Activated naive CD4-positive, alpha-beta T cell treated with anti-CD3 and anti-CD28 coated beads for 36 hours (primary cell): ENCODE measurements at regions not wholly inside any gene's neighbourhood (a gene's known extent, or its start where the extent isn't known, plus 50 kb on each side); places are given as distances from the start of the nearest gene placed in this dataset.

Source experiments
- CTCF ChIA-PET: fragments of 350-600 bp; sonication (Branson Sonifier 250); formaldehyde crosslinking; loops from one replicate; lab custom pipeline; 2021; ENCODE audit warnings: antibody characterized with exemption; lab: Charles Lee
- DNase-seq: peaks from one replicate; pipeline ENCODE4 v3.0.0-alpha.2; 2020
- H3K27ac Mint-ChIP-seq: one replicate; pipeline ENCODE4 v1.8.0; 2021; ENCODE audit warnings: mild to moderate bottlenecking, mixed read lengths
- H3K27me3 Mint-ChIP-seq: one replicate; pipeline ENCODE4 v1.8.0; 2021; ENCODE audit warnings: low read depth, mixed read lengths
- H3K36me3 Mint-ChIP-seq: one replicate; pipeline ENCODE4 v1.8.0; 2021; ENCODE audit warnings: low read depth, mixed read lengths
- H3K4me1 Mint-ChIP-seq: one replicate; pipeline ENCODE4 v1.8.0; 2021; ENCODE audit warnings: low read depth, mixed read lengths
- H3K4me3 Mint-ChIP-seq: one replicate; pipeline ENCODE4 v1.8.0; 2021; ENCODE audit warnings: mild to moderate bottlenecking, moderate library complexity, mixed read lengths
- H3K9me3 Mint-ChIP-seq: one replicate; pipeline ENCODE4 v1.8.0; 2021; ENCODE audit warnings: mixed read lengths
- intact Hi-C: fragments of 100-400 bp; cut with micrococcal nuclease; formaldehyde crosslinking; loops from one replicate; pipeline ENCODE4 v1.15.1; 2023

DNA sequence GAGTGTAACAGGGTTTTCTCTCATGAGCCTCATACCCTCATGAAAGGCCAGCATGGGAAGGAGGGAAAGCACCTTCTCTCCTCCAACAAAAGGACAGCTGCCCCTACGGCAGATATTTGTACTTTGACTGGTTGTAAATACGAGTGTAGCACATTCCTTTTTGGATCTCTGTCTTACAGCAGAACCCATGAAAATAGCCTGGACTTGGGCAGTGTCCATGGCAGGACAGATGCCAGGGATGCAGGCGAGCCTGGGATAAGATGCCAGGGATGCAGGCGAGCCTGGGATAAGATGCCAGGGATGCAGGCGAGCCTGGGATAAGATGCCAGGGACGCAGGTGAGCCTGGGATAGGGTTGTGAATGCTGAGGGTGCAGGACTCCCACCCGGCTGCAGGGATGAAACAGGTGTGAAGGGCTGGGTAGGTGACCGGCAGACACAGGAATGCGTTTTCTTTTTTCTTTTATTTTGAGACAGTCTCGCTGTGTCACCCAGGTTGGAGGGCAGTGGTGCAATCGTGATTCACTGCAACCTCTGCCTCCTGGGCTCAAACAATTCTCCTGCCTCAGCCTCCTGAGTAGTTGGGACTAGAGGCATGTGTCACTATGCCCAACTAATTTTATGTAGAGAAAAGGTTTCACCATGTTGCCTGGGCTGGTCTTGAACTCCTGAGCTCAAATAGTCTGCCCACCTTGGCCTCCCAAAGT, 120.0 kb downstream of the BEGAIN start:
- Mint-ChIP-seq H3K36me3 (peaks cover 5% of the 10 kb centered on the region), H3K9me3 (no peaks in the 10 kb centered on the region), H3K4me3 (no peak overlapping the region), H3K27me3 (no peaks in the 10 kb centered on the region), H3K27ac (no peak overlapping the region), H3K4me1 (peaks cover 5% of the 10 kb centered on the region)
- no peak for DNase-seq
- intact Hi-C loops: no loop called here
- CTCF ChIA-PET: no interaction called here

DNA sequence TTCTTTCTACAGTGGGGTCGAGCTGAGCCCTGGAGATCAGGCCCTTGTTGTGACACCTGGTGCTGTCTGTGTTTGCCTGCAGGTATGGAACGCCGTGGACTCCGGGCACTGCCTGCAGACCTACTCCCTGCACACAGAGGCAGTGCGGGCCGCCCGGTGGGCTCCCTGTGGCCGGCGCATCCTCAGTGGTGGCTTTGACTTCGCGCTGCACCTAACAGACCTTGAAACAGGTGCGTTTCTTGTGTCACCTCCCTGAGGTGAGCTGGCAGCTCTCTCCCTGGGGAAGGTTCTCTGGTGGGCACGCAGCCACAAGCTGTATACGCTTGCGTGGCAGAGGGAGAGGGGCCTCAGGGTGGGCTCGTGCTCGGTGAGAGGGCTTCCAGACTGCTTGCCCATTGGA, 119.3 kb downstream of the BEGAIN start:
- Mint-ChIP-seq H3K27ac (no peak overlapping the region), H3K4me3 (no peak overlapping the region), H3K27me3 (no peaks in the 10 kb centered on the region), H3K9me3 (no peaks in the 10 kb centered on the region), H3K36me3 (peaks cover 5% of the 10 kb centered on the region), H3K4me1 (peaks cover 5% of the 10 kb centered on the region)
- DNase-seq: no peak
- CTCF ChIA-PET: no interaction called here
- intact Hi-C loops: no loop called here

DNA sequence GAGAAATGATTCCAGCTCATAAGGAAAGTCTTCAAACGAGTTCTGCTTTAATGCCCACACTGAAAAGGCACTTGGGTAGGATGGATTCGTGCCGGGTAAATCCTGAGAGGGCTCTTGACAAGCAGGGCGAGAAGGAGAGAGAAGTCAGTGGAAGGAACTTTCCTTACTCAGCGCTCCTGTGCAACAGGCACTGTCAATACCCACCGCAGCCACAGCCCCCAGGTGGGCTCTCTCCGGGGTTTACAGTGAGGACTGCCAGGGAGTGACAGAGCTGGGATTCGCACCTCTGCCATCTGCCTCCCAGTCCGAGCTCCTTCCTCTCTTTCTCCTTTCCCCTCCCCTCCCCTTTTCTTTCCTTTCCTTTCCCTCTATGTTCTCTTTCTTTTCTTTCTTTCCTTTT, 118.7 kb downstream of the BEGAIN start:
- intact Hi-C loops: no loop called here

DNA sequence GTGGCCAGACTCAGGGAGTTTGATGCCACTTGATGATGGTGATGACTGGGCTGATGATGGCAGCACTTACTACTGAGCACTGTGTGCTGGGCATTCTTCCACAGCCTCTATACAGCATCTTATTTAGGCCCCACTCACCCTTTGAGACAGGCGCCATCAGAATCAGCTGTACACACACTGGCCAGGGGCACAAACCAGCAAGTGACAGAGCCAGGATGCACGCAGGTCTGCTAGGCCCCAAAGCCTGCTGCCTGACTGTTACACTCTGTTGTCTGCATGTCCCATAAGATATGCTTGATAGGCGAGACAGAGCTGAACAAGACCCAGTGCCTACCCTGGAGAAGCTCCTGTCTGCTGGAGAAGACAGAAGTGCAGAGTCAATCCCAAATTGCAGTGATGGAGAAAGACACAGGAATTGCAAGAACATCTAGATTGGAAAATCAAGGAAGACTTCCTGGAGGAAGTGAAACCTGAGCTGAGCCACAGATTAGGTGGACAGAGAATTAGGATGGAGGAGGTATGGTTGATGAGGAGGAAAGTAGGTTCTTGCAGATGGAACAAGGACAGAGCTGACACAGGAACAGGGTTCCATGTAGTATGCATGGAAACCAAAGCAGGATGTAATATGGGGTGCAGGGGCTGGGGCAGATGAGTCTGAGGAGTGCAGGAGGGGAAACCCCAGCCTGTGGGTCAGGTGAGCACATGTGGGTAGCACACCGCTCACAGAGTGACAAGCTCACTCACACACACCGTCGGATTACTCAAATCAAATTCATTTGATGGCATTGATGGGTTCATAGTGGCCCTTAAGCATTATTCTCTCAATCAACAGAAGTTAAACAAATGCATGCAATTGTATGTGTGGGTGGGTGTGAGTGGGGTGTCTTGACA, 117.3 kb downstream of the BEGAIN start:
- DNase-seq: peak; percentile 25
- no peak overlapping the region for H3K4me3 Mint-ChIP-seq
- no peaks in the 10 kb centered on the region for H3K27me3 Mint-ChIP-seq
- no peak overlapping the region for H3K27ac Mint-ChIP-seq
- intact Hi-C loops: no loop called here
- peaks cover 6% of the 10 kb centered on the region for H3K36me3 Mint-ChIP-seq
- H3K4me1 Mint-ChIP-seq: peaks cover 5% of the 10 kb centered on the region
- CTCF ChIA-PET: interaction anchor here (0.9 kb wide), 1 partner anchor 183 kb away, joined by 3 read pairs; no protein-coding TSS in a partner anchor
- no peaks in the 10 kb centered on the region for H3K9me3 Mint-ChIP-seq

More for the DNA sequence above, 118.7 kb downstream of the BEGAIN start:
- CTCF ChIA-PET: interaction anchor here (0.6 kb wide), 1 partner anchor 178 kb away, joined by 3 read pairs; no protein-coding TSS in a partner anchor
- Mint-ChIP-seq H3K9me3 (no peaks in the 10 kb centered on the region), H3K36me3 (peaks cover 5% of the 10 kb centered on the region), H3K4me1 (peaks cover 5% of the 10 kb centered on the region), H3K4me3 (no peak overlapping the region), H3K27ac (no peak overlapping the region), H3K27me3 (no peaks in the 10 kb centered on the region)
- no peak for DNase-seq

GRCh38 chr14:100470523-100470897, 116.7 kb downstream of the BEGAIN start:
- intact Hi-C loops: no loop called here
- Mint-ChIP-seq H3K4me1 (peaks cover 5% of the 10 kb centered on the region), H3K27ac (no peak overlapping the region), H3K27me3 (no peaks in the 10 kb centered on the region), H3K36me3 (peaks cover 6% of the 10 kb centered on the region), H3K4me3 (no peak overlapping the region), H3K9me3 (no peaks in the 10 kb centered on the region)
- no peak for DNase-seq
- CTCF ChIA-PET: interaction anchor here (0.9 kb wide), 1 partner anchor 182 kb away, joined by 3 read pairs; no protein-coding TSS in a partner anchor

DNA sequence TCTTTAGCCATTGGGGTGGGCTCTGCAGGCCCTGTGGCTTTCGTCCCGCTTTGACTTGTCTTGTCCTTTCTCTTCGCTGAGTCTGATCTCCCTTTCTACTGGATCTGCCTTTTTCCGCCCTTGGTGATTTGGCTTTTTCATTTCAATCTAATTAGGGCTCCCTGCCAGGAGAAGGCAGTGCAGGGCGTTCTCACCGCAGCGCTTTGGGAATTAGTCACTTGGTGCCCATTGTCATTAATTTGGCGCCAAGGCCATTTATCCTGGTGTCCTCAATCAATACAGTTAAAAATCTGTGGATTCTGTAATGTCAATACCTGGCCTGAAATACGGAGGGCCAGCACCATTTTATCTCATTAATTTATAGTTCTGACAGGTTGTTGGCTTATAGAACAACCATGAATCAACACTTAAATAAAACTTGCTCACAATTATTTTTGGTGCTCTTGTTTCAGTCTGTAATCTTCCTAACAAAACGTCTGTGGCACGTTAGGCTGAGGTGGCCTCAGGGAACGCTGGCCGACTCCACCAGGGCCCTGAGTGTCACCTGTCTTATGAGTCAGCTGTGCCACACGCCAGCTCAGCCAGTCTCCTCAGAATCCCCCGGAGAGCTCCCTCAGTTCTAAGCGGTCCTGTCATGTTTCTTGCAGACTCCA, 115.7 kb downstream of the BEGAIN start:
- Mint-ChIP-seq H3K27ac (no peak overlapping the region), H3K9me3 (no peaks in the 10 kb centered on the region), H3K36me3 (peaks cover 6% of the 10 kb centered on the region), H3K4me1 (peaks cover 5% of the 10 kb centered on the region), H3K4me3 (no peak overlapping the region), H3K27me3 (no peaks in the 10 kb centered on the region)
- intact Hi-C loops: no loop called here
- CTCF ChIA-PET: no interaction called here
- DNase-seq: no peak

- no peaks in the 10 kb centered on the region for H3K27me3 Mint-ChIP-seq
- DNase-seq: no peak
- peaks cover 6% of the 10 kb centered on the region for H3K36me3 Mint-ChIP-seq
- H3K27ac Mint-ChIP-seq: no peak overlapping the region
- no peaks in the 10 kb centered on the region for H3K9me3 Mint-ChIP-seq
- intact Hi-C loops: no loop called here
- CTCF ChIA-PET: interaction anchor here (0.5 kb wide), 1 partner anchor 114 kb away, joined by 3 read pairs; no protein-coding TSS in a partner anchor
- H3K4me1 Mint-ChIP-seq: peaks cover 5% of the 10 kb centered on the region
- H3K4me3 Mint-ChIP-seq: no peak overlapping the region
These were observed 115.1 kb downstream of the BEGAIN start for GRCh38 chr14:100472094-100472455.

DNA sequence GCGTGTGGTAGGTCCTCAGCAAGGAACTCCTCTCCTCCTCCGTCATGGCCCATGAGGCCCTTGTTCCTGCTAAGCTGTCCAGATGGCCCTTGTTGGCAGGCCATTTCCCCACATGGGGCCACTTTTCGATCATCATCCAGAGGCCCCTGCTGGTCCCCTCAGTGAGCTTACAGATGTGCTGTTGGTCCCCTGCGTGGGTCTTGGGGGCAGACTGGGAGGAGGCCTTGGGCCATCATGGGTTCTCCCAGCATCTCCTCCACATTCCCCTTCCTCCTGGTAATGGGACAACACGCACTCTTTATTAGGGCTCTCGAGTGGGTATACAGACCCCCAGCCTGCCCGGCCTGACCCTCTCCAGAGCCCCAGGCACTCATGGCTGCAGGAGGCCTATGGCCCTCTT, 114.7 kb downstream of the BEGAIN start:
- peaks cover 5% of the 10 kb centered on the region for H3K4me1 Mint-ChIP-seq
- H3K27me3 Mint-ChIP-seq: no peaks in the 10 kb centered on the region
- intact Hi-C loops: no loop called here
- H3K36me3 Mint-ChIP-seq: peaks cover 6% of the 10 kb centered on the region
- H3K27ac Mint-ChIP-seq: no peak overlapping the region
- H3K9me3 Mint-ChIP-seq: no peaks in the 10 kb centered on the region
- CTCF ChIA-PET: interaction anchor here (0.5 kb wide), 1 partner anchor 115 kb away, joined by 3 read pairs; no protein-coding TSS in a partner anchor
- no peak for DNase-seq
- H3K4me3 Mint-ChIP-seq: no peak overlapping the region

GRCh38 chr14:100473249-100473648, 114.0 kb downstream of the BEGAIN start:
- intact Hi-C loops: no loop called here
- Mint-ChIP-seq H3K27ac (no peak overlapping the region), H3K4me3 (no peak overlapping the region), H3K36me3 (peaks cover 6% of the 10 kb centered on the region), H3K9me3 (no peaks in the 10 kb centered on the region), H3K4me1 (peaks cover 5% of the 10 kb centered on the region), H3K27me3 (no peaks in the 10 kb centered on the region)
- CTCF ChIA-PET: no interaction called here
- DNase-seq: no peak

DNA sequence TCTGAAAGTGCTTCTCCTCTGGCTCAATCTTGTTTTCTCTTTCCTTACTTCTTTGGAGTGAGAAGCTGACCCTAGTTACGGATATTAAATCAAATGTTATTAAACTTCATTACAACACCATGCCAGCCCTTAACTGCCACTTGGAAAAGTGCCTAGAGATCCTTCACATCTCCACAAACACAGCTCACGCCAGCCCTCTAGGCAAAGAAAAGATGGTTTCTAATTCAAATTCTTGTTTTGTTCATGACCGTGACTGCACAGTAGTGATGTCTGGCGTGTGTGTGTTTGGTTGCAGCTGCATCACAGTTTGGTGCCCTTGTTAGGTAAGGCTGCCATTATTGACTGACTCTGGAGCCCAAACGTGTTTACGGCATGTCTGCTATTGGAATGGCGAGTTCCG, 113.0 kb downstream of the BEGAIN start:
- Mint-ChIP-seq H3K27ac (no peak overlapping the region), H3K4me3 (no peak overlapping the region), H3K4me1 (peaks cover 5% of the 10 kb centered on the region), H3K36me3 (peaks cover 6% of the 10 kb centered on the region), H3K27me3 (no peaks in the 10 kb centered on the region), H3K9me3 (no peaks in the 10 kb centered on the region)
- intact Hi-C loops: no loop called here
- DNase-seq: no peak
- CTCF ChIA-PET: no interaction called here

- intact Hi-C loops: no loop called here
These were observed 111.9 kb downstream of the BEGAIN start for GRCh38 chr14:100475268-100475667.

More at GRCh38 chr14:100475268-100475667, 111.9 kb downstream of the BEGAIN start:
- no peaks in the 10 kb centered on the region for H3K27me3 Mint-ChIP-seq
- no peak overlapping the region for H3K4me3 Mint-ChIP-seq
- H3K27ac Mint-ChIP-seq: no peak overlapping the region
- CTCF ChIA-PET: interaction anchor here (1.0 kb wide), 1 partner anchor 13 kb away, joined by 4 read pairs; no protein-coding TSS in a partner anchor
- peaks cover 3% of the 10 kb centered on the region for H3K36me3 Mint-ChIP-seq
- H3K9me3 Mint-ChIP-seq: no peaks in the 10 kb centered on the region
- no peaks in the 10 kb centered on the region for H3K4me1 Mint-ChIP-seq
- no peak for DNase-seq
